RWPE2 (cell line): ENCODE measurements at regions not wholly inside any gene's neighbourhood (a gene's known extent, or its start where the extent isn't known, plus 50 kb on each side); places are given as distances from the start of the nearest gene placed in this dataset.

Experiments
- ATAC-seq: fragments of 200-7000 bp; cut with Tn5 transposase; 3 replicates; pipeline ENCODE4 v1.9.1; 2021; ENCODE audit warnings: low read depth
- DNase-seq: peaks from one replicate; pipeline ENCODE4 v3.0.0-alpha.2; 2020; ENCODE audit warnings: low spot score
- H3K27ac ChIP-seq: fragments of 450-650 bp; 2 replicates; pipeline ENCODE4 v1.5.1; 2017; ENCODE audit warnings: mild to moderate bottlenecking; ENCODE audit not compliant: poor library complexity, severe bottlenecking
- H3K27me3 ChIP-seq: fragments of 250-450 bp; sonication (Bioruptor Pico); 2 replicates; pipeline ENCODE4 v1.5.1; 2021; ENCODE audit warnings: mild to moderate bottlenecking, moderate library complexity; ENCODE audit not compliant: insufficient read depth, poor library complexity, severe bottlenecking
- H3K36me3 ChIP-seq: fragments of 250-450 bp; sonication (Bioruptor Pico); 2 replicates; pipeline ENCODE4 v1.5.1; 2020; ENCODE audit warnings: low read depth, mild to moderate bottlenecking, moderate library complexity
- H3K4me1 ChIP-seq: fragments of 250-450 bp; sonication (Bioruptor Pico); 2 replicates; pipeline ENCODE4 v1.5.1; 2021; ENCODE audit warnings: mild to moderate bottlenecking, moderate library complexity; ENCODE audit not compliant: insufficient read depth, poor library complexity, severe bottlenecking
- H3K4me3 ChIP-seq: fragments of 250-450 bp; sonication (Bioruptor Pico); 2 replicates; pipeline ENCODE4 v1.5.1; 2021; ENCODE audit warnings: mild to moderate bottlenecking, moderate library complexity; ENCODE audit not compliant: severe bottlenecking
- H3K9me3 ChIP-seq: fragments of 250-450 bp; sonication (Bioruptor Pico); 2 replicates; pipeline ENCODE4 v1.5.1; 2021; ENCODE audit warnings: mild to moderate bottlenecking, moderate library complexity; ENCODE audit not compliant: severe bottlenecking
- TF ChIP-seq, protein P1 (sequence below): fragments of 450-650 bp; IDR thresholded peaks from one replicate; pipeline ENCODE4 v1.5.1; 2017; ENCODE audit warnings: mild to moderate bottlenecking, moderate library complexity; ENCODE audit not compliant: poor library complexity, severe bottlenecking

GRCh38 chr3:94414418-94414817 lies 351.6 kb downstream of the NSUN3 start:
- Histone ChIP-seq H3K4me1 (peaks cover 17% of the 10 kb centered on the region), H3K9me3 (no peaks in the 10 kb centered on the region), H3K27ac (peak overlapping the region; percentile 56), H3K4me3 (no peak overlapping the region), H3K27me3 (no peaks in the 10 kb centered on the region), H3K36me3 (no peaks in the 10 kb centered on the region)
- TF ChIP-seq, protein P1, sequence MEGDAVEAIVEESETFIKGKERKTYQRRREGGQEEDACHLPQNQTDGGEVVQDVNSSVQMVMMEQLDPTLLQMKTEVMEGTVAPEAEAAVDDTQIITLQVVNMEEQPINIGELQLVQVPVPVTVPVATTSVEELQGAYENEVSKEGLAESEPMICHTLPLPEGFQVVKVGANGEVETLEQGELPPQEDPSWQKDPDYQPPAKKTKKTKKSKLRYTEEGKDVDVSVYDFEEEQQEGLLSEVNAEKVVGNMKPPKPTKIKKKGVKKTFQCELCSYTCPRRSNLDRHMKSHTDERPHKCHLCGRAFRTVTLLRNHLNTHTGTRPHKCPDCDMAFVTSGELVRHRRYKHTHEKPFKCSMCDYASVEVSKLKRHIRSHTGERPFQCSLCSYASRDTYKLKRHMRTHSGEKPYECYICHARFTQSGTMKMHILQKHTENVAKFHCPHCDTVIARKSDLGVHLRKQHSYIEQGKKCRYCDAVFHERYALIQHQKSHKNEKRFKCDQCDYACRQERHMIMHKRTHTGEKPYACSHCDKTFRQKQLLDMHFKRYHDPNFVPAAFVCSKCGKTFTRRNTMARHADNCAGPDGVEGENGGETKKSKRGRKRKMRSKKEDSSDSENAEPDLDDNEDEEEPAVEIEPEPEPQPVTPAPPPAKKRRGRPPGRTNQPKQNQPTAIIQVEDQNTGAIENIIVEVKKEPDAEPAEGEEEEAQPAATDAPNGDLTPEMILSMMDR, result no peak
- ATAC-seq (no peak), DNase-seq (no peak)

GRCh38 chr3:94416768-94417167 lies 353.9 kb downstream of the NSUN3 start:
- DNase-seq, result no peak
- Histone ChIP-seq H3K4me3 (no peak overlapping the region), H3K4me1 (peaks cover 28% of the 10 kb centered on the region), H3K27ac (peak overlapping the region; percentile 24), H3K27me3 (no peaks in the 10 kb centered on the region), H3K9me3 (no peaks in the 10 kb centered on the region), H3K36me3 (no peaks in the 10 kb centered on the region)
- ATAC-seq, result peak; percentile 58
- TF ChIP-seq, protein P1, result no peak

GRCh38 chr3:94417963-94418455 lies 355.1 kb downstream of the NSUN3 start:
- TF ChIP-seq, protein P1, result no peak
- H3K4me1 ChIP-seq, result peaks cover 26% of the 10 kb centered on the region
- no peak overlapping the region for H3K27ac ChIP-seq
- H3K27me3 ChIP-seq, result no peaks in the 10 kb centered on the region
- H3K36me3 ChIP-seq, result no peaks in the 10 kb centered on the region
- no peak overlapping the region for H3K4me3 ChIP-seq
- no peak for DNase-seq
- no peak for ATAC-seq
- H3K9me3 ChIP-seq, result no peaks in the 10 kb centered on the region

DNA sequence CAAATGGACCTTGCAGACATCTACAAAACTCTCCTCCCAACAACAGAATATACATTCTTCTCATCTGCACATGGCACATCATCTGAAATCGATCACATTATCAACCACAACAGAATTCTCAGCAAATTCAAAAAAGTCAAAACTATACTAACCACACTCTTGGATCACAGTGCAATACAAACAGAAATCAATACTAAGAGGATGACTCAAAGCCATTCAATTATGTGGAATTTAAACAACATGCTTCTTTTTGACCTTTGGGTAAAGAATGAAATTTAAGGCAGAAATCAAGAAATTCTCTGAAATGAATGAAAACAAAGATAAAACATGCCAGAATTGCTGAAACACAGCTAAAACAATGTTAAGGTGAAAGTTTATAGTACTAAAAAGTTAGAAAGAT lies 358.1 kb downstream of the NSUN3 start:
- Histone ChIP-seq H3K4me1 (peaks cover 20% of the 10 kb centered on the region), H3K27ac (peak overlapping the region; percentile 19), H3K9me3 (no peaks in the 10 kb centered on the region), H3K27me3 (no peaks in the 10 kb centered on the region), H3K36me3 (no peaks in the 10 kb centered on the region), H3K4me3 (no peak overlapping the region)
- DNase-seq (no peak), ATAC-seq (0 out of 3 replicates have a peak, but pooled peaks have one; percentile 38)
- TF ChIP-seq, protein P1, result no peak

DNA sequence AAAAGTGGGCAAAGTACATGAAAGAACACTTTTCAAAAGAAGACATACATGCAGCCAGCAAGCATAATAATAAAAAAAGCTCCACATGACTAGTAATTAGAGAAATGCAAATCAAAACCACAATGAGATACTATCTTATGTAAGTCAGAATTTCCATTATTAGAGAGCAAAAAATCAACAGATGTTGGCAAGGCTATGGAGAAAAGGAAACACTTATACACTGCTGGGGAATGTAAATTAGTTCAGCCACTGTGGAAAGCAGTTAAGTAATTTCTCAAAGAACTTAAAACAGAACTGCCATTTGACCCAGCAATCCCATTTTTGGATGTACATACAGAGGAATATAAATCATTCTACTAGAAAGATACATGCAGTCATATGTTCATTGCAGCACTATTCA lies 360.7 kb downstream of the NSUN3 start:
- no peaks in the 10 kb centered on the region for H3K27me3 ChIP-seq
- H3K4me1 ChIP-seq, result peaks cover 11% of the 10 kb centered on the region
- no peak overlapping the region for H3K27ac ChIP-seq
- DNase-seq (no peak), ATAC-seq (no peak)
- H3K9me3 ChIP-seq, result no peaks in the 10 kb centered on the region
- H3K4me3 ChIP-seq, result no peak overlapping the region
- H3K36me3 ChIP-seq, result no peaks in the 10 kb centered on the region
- TF ChIP-seq, protein P1, result no peak
